GM19240 (cell line): ENCODE measurements at regions not wholly inside any gene's neighbourhood (a gene's known extent, or its start where the extent isn't known, plus 50 kb on each side); places are given as distances from the start of the nearest gene placed in this dataset.
"Not testable (repeated sequence)": the region's sequence is repeated elsewhere in the genome, so short reads cannot be mapped to it uniquely, and the experiment has no call there.

Experiments used
- DNase-seq: peaks from one replicate; pipeline ENCODE4 v3.0.0; 2011; ENCODE audit warnings: low spot score; ENCODE audit not compliant: insufficient read length

DNA sequence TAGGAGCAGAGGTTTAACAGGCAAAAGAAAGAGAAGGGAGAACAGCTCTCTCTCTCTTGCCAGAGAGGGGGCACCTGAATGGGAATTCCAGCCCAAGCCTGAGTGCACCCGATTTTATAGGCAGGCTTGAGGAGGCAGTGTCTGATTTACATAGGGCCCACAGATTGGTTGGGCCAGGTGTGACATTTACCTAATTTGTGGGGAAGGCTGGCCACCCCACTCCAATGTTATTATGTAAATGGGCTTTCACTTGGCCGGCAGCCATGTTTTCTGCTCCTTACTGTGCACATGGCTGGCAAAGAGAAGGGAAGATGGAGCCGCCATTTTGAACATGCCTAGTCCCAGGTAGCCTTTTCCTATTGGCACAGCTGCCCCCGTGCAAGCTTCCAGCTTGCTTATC lies 735.5 kb upstream of the AUTS2 start:
- no peak for DNase-seq

DNA sequence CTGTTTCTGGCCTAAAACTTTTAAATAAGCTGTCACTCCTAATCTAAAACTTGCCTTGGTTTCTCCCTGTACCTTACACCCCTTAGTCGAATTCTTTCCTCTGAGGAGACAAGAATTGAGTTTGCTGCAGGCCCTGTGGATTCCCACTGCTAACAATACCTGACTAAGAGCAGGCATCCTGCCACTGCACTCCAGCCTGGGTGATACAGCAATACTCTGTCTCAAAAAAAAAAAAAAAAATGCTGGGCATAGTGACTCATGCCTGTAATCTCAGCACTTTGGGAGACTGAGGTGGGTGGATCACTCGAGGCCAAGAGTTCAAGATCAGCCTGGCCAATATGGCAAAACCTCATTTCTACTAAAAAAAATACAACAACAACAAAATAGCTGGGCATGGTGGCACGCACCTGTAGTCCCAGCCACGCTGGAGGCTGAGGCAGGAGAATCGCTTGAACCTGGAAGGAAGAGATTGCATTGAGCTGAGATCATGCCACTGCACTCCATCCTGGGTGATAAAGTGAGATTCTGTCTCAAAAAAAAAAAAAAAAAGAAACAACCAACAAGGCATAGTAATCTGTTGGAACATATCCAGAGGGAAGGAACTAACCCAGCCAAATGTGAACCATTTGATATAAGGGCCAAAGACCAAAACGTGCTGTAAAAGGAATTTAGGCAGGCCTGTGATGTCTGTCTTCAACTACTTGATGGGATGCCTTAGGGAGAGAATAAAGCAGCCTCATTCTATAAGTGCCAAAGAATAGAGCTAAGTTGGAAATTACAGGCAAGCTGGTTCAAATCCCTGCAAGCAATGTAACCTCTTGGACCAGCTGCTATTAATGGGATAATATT lies 732.7 kb upstream of the AUTS2 start:
- no peak for DNase-seq

DNA sequence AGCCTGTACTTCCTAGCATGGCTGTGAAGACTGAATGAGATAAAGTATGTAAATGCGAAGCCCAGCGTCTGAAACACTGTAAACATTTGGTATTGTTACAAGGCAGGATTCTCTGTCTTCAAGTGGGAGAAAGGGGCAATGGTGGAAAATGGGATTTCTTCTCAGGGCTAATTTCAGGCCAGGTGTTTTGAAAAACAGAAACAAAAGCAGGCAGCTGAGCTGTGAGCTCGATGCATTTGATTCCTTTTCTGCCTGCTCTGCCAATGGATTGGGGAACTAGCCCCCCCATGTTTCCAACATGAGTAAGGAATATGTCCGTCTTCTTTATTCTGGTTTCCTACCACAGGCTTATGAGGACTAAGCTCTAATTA lies 732.1 kb upstream of the AUTS2 start:
- no peak for DNase-seq

DNA sequence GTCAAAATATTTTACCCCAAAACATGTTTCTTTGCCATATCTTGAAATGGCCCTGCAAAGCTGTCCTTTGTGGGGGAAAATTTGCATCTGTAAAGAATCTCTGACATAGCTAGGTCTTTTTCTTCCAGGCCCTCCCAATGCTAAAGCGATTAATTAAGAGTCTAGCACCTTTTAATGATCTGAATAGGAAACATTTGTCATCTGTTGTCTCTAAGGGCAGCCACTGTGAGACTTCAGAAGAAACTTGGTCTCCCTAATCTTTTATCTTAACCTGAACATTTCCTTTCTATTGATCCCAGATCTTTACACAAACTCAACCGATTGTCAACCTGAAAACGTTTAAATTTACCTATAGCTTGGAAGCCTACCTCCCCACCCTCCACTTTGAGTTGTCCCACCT lies 731.6 kb upstream of the AUTS2 start:
- DNase-seq, result not testable (repeated sequence)

DNA sequence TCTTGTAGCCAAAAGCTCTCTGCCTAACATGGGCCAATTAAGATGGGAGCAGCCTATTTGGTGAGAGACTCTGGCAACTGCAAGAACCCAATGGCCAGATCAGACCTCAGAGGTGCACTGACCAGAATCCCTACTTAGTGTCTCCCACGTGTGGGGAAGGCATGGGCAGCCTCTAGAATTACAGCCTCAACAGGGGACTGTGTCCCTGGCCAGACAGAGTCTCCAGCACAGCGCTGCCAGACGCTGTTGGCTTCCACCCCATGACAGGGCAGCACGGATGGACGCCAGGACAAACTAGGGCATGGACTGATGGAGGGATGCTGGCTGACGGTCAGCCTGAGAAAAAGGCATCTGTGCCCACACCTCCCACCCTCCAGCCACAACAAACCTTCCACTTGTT lies 729.3 kb upstream of the AUTS2 start:
- DNase-seq, result no peak

DNA sequence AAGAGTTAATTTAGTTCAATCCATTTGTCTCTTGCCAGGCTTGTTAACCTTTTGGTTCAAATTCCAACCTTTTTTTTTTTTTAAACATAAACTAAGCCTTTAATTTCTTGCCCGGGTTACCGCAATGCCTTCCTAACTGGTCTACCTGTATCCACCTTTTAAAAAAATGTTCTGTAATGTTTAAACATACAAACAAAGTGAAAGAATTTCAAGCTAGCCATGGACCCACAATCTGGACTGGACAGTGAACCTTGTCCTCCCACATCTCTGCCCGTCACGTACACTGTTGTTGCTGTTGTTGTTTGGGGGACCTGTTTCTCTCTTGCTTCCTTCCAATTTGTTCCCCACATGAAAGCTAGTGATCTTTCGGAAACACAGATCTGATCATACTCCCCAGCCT lies 724.7 kb upstream of the AUTS2 start:
- no peak for DNase-seq

DNA sequence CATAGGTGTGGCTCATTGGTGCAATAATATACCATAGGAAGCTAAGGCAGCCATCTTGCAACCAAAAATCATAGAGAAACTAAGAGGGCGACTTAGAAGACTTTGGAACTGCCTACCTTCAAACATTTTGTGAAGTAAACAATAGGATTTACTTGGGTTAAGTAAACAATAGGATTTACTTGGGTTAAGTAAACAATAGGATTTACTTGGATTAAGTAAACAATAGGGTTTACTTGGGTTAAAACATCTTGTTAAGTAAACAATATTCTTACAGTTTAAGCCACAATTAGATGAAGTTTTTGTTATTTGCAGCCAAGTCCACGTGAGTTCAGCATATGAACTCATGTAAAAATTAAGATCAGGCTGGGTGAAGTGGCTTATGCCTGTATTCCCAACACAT lies 722.4 kb upstream of the AUTS2 start:
- DNase-seq, result no peak

DNA sequence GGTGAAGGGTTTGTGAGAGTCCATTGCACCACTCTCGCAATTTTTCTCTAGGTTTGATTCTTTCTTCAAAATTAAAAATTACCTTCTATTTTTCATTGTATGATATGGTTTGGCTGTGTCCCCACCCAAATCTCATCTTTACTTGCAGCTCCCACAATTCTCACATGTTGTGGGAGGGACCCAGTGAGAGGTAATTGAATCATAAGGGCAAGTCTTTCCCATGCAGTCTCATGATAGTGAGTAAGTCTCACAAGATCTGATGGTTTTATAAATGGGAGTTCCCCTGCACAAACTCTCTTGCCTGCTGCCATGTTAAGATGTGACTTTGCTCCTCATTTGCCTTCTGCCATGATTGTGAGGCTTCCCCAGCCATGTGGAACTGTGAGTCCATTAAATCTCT lies 711.2 kb upstream of the AUTS2 start:
- not testable (repeated sequence) for DNase-seq

DNA sequence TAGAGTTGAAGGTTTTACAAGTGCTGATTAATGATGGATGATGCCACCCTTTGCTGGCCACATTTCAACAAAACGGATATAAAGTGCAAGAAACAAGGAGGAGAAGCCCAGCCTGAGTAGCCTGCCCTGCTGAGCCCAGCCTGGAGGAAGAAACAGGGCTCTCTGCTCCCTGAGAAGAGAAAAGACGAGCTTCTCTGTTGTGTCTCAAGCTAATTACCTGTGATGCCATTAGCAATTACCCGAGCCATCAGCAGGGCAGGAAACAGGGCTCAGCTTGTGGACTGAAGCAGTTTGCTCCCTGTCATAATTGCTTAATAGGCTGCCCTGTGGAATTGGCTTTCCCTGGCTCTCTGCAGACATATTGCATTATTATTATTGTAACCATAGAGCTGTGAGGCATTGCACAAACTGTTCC lies 709.3 kb upstream of the AUTS2 start:
- no peak for DNase-seq

DNA sequence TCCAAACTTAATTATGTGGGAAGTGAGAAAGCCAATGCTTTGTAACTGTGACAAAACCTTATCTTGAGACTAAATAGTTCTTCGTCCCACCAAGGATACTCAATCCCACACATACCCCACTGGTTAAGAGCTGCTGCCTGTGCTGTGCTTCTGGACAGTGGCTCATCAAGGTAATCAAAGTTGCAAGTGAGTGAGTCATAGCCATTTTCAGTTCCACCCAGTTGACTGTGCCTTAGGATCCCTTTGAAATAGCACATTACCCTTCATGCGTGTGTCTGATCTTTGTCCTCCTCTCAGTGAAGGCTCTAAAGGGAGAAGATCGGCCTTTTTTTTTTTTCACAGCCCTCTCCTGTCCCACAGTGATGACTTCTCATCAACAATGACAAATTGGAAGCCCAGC lies 706.0 kb upstream of the AUTS2 start:
- DNase-seq, result no peak

DNA sequence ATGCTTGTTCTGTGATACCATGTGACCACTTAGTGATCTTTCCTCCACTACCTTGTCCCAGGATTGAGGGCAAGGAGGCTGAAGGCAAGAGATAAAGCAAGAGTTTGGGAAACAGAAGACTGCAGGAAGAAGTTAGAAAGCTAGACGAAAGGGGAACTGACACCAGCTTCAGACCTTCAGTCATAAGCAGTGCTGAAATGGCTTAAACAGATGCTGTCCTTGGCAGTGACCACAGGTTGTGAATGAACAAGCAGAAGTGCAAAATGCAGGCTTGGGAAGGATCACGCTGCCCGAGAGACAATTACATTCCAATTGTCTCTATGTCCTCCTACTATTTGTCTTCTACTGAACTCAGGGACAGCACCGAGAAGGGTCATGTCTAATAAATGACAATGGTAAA lies 704.9 kb upstream of the AUTS2 start:
- no peak for DNase-seq

DNA sequence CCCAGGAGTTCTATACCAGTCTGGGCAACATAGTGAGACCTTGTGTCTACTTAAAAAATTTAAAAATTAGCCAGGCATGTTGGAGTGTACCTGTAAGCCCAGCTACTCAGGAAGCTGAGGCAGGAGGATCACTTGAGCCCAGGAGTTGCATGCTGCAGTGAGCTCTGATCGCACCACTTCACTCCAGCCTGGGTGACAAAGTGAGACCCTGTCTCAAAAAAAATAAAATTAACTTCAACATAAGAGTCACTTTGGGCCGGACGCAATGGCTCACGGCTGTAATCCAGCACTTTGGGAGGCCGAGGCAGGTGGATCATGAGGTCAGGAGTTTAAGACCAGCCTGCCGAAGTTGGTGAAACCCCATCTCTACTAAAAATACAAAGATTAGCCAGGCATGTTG lies 699.1 kb upstream of the AUTS2 start:
- DNase-seq, result not testable (repeated sequence)

DNA sequence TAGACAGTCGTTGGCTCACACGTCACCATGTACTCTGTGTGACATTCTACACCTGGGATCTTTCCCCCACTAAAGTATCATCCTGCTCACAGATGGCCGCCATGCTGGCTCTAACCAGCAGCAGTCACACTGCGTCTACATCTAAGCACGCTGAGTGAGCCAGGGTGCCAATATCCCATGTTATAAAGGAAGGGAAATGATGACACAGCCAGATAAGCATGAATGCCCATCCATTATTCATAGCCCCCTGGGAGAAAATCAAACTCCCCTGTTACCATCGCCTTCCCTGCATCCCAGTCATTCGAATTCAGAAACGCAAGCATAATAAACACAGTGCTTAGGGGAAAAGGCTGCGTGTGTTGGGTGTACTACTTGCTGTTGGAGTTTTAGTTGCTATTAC lies 698.2 kb upstream of the AUTS2 start:
- DNase-seq, result no peak

DNA sequence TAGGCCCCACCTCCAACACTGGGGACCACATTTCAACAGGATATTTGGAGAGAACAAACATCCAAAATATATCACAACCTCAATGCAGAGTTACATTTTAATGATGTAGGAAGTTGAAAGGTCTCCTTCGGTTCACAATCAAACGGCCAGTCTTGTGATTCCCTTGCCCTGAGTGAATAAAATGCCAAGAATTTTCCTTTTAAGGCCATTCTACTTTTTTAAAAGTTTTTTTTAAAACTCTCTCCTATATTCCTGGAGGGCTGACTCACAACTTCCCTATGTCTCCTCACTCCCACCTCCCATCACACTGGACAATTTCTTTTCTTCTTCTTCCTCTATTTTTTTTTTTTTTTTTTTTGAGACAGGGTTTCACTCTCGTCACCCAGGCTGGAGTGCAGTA lies 693.6 kb upstream of the AUTS2 start:
- no peak for DNase-seq

DNA sequence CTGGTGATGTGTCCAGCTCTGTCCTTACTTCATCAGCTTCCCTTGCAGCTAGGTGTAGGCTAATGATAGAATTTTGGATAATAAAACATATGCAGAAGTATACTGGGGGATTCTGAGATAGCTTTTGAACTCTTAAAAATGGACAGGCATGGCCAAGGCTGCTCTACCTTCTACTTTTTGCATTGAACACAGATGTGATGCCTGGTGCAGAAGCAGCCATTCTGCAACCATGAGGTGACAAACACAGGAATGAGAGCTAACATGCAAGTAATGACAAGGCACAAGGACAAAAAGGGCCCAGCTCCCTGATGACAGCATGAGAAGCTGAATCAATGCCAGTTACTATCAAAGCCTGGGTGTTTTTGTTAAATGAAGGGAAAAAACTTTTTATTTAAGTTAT lies 686.5 kb upstream of the AUTS2 start:
- no peak for DNase-seq

DNA sequence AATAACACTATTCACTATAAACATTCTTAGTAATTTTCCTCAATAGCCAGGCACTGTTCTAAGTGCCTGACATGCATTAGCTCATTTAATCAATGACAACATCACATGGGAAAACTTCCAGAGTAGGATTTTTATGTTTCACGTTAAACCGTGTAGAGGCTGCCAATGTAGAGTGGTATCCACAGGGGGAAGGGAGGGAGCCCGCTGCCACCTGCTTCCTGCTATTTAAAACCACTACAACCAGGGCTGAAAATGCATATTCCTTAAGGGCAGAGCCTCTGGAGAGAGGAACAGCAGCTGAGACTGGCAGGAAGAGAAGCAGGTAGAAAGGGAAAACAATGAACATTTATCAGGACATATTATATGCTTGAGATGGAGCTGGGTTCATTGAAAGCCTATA lies 684.3 kb upstream of the AUTS2 start:
- DNase-seq, result no peak

DNA sequence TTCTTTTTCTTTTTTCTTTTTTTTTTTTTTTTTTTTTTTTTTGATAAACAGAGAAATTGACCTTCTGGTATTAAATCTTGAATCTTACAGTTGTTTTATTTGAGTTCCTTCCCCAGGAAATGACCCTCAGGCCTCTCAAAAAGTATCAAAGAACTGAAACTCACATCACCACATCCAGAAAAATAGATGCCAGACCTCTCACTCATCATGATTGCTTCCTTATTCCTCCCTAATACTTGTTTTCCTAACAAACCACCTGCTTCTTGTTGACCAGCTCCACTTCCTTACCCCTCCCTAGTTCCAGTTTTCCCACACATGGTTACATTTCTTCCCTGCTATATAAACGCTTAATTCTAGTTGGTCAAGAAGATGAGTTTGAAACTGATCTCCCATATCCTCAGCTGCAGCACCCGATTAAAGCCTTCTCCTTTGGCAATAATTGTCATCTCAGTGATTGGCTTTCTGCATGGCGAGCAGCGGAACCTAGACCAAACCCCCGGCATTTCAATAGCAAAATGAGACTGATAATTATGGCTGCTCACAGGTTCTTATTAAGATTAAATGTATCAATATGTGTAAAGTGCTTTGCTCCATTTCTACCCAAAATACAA lies 681.1 kb upstream of the AUTS2 start:
- no peak for DNase-seq

DNA sequence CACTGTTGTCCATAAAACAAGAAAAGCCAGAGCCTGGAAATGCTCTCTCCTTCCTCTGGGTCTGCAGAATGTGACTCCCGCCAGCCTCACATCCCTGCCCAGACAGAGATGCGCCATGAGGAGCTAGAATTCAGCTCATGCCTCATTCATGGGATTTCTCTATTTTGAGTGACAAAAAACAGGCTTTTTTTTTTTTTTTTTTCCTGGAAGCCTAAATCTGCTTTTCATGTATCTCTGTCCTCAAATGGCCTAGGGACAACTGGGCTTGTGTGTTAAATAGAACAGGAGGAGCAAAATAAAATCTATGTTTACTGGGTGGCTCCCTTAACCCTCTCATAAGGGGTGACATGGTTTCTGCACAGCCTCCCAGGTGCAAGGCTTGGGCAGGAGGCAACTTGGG lies 679.7 kb upstream of the AUTS2 start:
- no peak for DNase-seq

DNA sequence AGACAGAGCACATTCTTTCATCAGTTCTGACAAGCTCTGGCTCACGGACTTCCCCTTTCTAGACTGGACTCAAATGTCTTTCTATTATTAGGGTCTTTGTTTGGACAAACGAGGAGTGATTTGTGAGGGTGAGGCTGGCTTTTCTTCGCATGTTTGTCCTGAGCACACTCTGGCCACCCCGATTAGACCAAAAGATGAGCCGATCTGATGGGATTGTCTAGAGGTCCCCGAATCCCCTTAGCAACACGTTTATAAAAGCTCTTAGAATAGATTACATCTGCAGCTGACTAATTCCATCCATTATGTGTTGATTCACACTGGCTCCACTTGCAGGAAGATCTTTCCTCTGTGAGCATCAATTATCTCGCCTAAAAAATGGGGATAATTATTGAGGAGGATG lies 675.4 kb upstream of the AUTS2 start:
- no peak for DNase-seq

DNA sequence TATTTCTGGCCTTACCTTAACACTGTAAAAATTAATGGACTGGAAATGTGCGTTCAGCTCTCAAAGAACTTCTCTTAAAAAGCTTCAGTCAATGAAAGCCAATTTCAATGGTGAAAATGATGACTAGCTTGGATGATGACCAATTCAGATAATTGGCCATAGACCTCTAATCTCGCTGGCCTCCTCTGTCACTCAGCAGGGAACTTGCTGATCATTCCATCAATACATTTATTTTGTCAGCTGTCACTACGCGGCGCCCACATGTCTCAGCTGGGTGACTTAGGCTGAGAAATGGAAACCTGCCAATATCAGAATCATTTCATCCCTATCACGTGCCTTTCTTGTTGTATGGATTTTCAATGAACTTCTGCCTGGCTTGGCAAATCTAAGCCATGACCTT lies 673.0 kb upstream of the AUTS2 start:
- no peak for DNase-seq

DNA sequence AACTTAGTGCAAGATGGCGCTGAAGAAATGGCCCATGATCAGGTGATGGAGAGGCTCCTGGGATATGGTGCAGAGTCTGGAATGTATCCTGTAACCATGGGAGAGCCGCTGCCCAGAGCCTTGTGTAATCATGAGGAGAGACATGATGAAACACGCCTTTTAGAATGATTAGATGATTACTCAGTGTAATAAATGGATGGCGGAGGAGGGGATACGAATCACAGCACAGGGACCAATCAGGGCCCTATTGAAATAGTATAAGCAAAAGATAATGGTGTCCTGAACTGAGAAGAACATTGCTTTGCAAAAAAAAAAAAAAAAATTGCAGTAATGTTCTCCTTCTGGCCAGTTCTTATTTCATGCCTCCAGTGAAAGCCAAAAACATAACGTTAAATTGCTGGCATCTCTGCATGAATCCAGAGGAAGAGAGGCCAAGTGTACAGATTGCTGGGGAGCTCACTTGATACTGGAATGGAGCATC lies 668.5 kb upstream of the AUTS2 start:
- DNase-seq, result no peak

DNA sequence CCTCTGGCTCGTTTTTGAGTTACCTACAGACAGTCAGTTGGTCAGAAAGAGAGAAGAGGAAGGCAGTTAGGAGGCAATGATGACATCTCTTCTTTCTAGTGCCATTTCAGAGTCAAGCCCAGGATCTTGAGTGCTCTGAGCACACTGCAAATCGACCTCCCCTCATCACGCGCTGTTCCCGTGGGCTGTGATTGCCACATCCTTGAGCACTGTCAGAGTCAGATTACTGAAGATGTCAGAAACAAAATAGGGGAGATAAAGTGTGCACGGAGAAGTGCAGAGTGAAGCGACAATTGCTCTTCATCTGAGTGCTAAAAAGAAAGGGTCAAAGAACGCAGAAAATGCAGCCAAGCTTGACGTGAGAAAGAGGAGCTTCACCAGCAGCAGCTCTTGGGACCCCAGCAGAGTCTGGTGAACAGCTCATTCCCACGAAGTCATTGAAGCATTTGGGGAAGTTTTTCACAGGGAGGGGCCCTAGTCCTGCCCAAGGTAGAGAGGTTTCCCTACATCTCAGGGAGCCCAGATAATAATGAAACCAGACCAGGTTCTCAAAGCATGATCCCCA lies 661.7 kb upstream of the AUTS2 start:
- no peak for DNase-seq

DNA sequence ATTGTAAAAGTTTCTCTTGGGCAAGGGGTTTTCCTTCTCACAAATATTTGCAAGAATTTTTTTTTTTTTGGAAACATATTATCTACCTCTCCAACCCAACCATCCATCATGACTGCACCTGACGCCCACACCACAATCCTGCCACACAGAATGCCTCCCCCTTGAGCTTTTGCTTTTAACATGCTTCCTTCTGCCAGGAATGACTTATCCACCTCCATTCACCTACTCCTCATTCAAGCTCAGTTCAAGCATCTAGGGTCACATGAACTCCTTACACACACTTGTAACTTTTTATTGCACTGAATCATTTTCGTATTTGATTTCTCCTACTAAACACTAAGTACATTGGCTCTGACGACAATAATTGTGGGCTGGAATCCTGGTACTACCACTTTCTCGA lies 660.1 kb upstream of the AUTS2 start:
- no peak for DNase-seq
